Left colon (tissue), 2 donors: ENCODE measurements at regions not wholly inside any gene's neighbourhood (a gene's known extent, or its start where the extent isn't known, plus 50 kb on each side); places are given as distances from the start of the nearest gene placed in this dataset.

Source experiments
- ATAC-seq: fragments of 200-7000 bp; cut with Tn5 transposase; one replicate; pipeline ENCODE4 v1.9.1; 2020; ENCODE audit warnings: mild to moderate bottlenecking, moderate library complexity
- DNase-seq, 2 donors: peaks; one replicate each; pipeline ENCODE4 v3.0.0-alpha.2; 2020
- intact Hi-C, 2 donors: fragments of 100-400 bp; cut with DNase I in 1 of 2; cut with micrococcal nuclease in 1 of 2; formaldehyde crosslinking; loops; one replicate each; pipeline versions ENCODE4 v1.11.2 to v1.14.0; 2022; cut with DNase I, micrococcal nuclease
- donor health status: DM: no; HTN: no; CAD: no.
- donor health status: DM: yes; HTN: yes; CAD: no.

DNA sequence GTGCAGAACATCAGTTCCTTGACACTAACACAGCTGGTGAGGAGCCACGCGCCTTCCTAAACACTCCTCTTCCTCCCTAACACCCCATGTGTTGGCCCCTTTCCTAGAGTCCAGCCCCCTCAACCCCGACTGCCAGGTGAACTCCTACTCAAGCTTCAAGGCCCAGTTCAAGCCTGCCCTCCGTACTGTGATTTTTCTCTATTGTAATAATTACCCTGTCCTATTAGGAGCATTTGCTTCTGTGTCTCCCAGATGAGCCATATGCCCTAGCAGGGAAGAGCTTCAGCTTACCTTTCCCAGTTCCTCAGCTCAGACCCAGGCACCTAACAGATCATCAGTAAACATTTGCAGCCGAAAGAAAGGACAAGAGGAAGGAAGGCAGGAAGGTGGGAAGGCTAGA, 130.6 kb upstream of the SALL3 start:
- no peak for ATAC-seq
- DNase-seq, result no peak
- intact Hi-C loops, result no loop called here

- intact Hi-C loops, result no loop called here
- no peak for ATAC-seq
- no peak for DNase-seq
These were observed 130.2 kb upstream of the SALL3 start for GRCh38 chr18:78849458-78849857.

DNA sequence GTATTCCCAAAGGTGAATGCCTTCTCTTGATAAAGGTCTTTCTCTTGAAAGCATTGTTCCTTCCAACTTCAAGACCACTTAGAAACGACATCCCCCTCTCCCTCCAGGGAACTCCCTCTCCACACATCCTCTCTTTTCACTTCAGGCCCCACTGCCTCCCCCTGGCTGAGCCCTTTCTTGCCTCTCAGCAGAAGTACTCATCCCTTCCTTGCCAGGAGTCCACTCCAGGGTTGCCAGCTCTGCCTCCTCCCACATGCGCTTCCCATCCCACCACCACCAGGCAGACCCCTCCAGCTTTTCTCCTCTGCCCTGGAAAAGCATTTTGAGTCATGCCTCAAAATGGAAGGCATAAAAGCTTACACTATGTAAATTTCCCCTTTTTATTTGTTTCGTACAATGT, 126.3 kb upstream of the SALL3 start:
- ATAC-seq, result no peak
- intact Hi-C loops, result no loop called here
- no peak for DNase-seq

DNA sequence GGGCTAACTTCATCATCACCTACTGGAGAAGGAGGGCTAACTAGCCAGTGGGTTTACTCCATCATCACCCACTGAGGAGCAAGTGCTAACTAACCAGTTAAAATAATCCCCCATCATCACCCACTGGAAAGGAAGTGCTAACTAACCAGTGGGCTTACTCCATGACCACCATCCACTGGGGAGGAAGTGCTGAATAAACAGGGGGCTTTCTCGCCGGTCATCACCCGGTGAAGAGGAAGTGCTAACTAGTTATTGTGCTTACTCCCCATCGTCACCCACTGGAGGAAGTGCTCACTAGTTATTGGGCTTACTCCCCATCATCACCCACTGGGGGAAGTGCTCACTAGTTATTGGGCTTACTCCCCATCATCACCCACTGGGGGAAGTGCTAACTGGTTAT, 124.4 kb upstream of the SALL3 start:
- intact Hi-C loops, result no loop called here
- ATAC-seq (no peak), DNase-seq (no peak)

- ATAC-seq (no peak), DNase-seq (no peak)
- intact Hi-C loops, result no loop called here
These were observed 122.9 kb upstream of the SALL3 start for GRCh38 chr18:78856569-78857313.

- no peak for ATAC-seq
- no peak for DNase-seq
- intact Hi-C loops, result no loop called here
These were observed 122.1 kb upstream of the SALL3 start for GRCh38 chr18:78857314-78858150.

DNA sequence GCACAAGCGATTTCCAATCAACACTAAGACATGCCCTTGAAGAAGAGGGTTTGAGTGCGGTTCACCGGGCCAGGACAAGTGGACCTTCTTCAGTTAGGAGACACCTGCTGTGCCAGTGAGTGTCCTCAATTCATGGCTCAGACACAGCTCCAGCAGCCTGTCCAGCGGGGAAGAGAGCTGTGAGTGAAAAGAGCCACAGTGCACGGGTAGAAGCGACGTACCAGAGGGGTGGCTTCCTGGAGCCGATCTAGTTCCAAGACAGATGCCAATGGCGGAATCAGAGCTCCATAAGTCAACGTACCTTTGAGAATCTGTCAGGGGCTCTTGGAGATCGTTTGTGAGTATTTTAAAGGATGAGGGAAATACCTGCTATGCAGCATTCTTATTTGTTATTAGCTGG, 119.9 kb upstream of the SALL3 start:
- DNase-seq (no peak), ATAC-seq (no peak)
- intact Hi-C loops, result no loop called here

DNA sequence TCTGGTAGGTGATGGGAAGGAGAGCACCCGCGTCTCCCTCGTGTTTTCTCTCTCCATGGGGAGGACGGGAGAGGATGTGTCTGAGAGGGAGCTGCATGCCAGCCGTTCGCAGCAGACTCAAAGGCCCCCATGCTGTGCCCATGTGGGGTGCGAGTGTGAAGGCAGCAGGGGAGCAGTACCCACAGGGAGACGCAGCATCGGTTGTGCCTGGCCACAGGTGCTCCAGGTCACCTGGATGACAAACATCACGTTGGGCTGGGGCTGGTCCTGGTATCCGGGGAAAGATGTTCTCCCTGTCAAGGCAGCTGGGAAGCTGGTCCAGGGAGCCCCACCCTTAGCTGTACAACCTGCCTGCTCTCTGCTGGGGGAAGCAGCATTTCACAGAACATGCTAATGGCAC, 119.5 kb upstream of the SALL3 start:
- intact Hi-C loops, result no loop called here
- ATAC-seq, result no peak
- DNase-seq, result no peak

- ATAC-seq (no peak), DNase-seq (no peak)
- intact Hi-C loops, result no loop called here
These were observed 118.5 kb upstream of the SALL3 start for GRCh38 chr18:78861116-78861515.

DNA sequence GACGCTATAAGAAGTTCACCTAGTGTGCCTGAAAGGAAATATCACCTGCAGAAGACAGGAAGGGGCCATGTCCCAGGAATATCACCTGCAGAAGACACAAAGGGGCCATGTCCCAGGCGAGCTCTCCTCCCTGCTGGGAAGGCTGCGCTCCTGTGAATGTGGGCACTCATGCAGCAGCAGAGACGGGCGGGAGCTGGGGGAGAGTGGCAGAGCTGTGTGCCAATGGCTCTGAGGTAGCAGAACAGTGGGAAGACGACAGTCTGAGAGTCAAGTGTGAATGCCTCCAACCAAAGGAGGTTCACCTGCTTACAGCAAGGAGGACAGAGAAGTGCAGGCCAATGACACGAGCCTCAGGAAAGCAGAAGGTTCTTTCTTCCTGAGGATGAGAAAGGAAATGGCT, 117.9 kb upstream of the SALL3 start:
- intact Hi-C loops, result no loop called here
- no peak for DNase-seq
- no peak for ATAC-seq

DNA sequence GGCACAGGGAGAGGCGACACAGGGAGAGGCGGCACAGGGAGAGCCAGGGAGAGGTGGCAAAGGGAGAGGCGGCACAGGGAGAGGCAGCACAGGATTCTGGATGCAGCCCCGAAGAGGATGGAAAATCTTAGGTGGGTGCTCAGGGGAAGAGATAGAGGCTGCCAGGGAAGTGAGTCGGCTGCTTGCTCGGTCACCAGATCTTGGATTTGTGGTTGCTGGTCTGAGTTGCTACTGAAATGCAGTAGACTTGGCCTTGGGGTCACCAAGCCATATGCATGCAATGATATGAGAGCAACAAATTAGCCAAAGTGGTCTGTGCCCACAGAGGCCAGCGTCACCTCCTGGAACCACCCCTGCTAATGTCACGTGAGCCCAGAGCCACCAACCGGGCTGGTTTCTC, 117.2 kb upstream of the SALL3 start:
- no peak for ATAC-seq
- no peak for DNase-seq
- intact Hi-C loops, result no loop called here

- no peak for DNase-seq
- no peak for ATAC-seq
- intact Hi-C loops, result no loop called here
These were observed 114.5 kb upstream of the SALL3 start for GRCh38 chr18:78865056-78865598.

DNA sequence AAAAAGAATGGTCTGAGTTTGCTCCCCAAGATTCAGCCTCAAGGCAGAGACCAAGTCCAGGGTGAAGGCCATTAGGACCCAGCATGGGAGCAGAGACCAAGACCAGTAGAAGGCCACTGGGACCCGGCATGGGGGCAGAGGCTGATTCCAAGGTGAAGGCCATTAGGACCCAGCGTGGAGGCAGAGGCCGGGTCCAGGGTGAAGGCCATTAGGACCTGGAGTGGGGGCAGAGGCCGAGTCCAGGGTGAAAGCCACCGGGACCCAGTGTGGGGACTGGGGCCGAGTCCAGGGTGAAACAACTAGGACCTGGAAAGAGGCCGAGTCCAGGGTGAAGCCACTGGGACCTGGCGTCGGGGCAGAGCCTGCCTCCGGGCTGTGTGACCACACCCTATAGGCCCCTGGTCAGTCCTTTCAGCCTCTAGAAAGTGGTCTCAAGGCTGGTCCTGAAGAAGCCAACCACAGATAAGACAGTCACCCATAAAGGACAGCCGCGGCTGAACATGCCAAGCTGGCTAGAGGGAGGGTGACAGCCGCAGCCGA, 113.8 kb upstream of the SALL3 start:
- no peak for ATAC-seq
- no peak for DNase-seq
- intact Hi-C loops, result no loop called here

GRCh38 chr18:78867131-78867530, 112.5 kb upstream of the SALL3 start:
- intact Hi-C loops, result no loop called here
- no peak for ATAC-seq
- DNase-seq, result no peak

GRCh38 chr18:78868330-78869316, 111.0 kb upstream of the SALL3 start:
- DNase-seq (no peak), ATAC-seq (no peak)
- intact Hi-C loops, result no loop called here

- intact Hi-C loops, result no loop called here
- DNase-seq (no peak), ATAC-seq (no peak)
These were observed 108.0 kb upstream of the SALL3 start for GRCh38 chr18:78871618-78872017.

DNA sequence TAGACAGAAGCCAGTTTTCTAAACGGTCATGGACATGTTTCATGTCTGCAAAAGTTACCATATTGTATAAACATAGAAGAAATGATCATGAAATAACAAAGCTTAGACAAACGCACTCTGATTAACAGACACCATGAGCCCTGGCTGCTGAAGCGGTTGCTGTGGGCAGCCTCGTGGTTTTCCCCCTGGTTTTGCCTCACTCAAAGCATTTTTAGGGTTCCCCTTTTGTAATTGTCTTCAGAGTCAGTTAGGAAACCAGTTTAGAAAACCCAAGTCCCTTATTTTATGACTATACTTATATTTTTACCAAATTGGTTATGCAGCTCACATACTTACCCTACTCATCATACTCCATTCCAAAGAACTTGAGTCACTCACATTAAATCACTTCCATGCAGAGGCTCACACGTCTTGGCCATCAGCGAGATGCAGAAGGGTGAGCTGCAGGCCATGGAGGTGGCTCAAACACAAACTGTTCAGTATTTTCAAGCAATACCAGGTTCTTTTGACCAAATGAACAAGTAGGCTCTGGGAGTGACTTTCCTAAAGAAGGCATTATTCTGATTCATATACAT, 105.6 kb upstream of the SALL3 start:
- no peak for ATAC-seq
- intact Hi-C loops, result no loop called here
- DNase-seq, result no peak

DNA sequence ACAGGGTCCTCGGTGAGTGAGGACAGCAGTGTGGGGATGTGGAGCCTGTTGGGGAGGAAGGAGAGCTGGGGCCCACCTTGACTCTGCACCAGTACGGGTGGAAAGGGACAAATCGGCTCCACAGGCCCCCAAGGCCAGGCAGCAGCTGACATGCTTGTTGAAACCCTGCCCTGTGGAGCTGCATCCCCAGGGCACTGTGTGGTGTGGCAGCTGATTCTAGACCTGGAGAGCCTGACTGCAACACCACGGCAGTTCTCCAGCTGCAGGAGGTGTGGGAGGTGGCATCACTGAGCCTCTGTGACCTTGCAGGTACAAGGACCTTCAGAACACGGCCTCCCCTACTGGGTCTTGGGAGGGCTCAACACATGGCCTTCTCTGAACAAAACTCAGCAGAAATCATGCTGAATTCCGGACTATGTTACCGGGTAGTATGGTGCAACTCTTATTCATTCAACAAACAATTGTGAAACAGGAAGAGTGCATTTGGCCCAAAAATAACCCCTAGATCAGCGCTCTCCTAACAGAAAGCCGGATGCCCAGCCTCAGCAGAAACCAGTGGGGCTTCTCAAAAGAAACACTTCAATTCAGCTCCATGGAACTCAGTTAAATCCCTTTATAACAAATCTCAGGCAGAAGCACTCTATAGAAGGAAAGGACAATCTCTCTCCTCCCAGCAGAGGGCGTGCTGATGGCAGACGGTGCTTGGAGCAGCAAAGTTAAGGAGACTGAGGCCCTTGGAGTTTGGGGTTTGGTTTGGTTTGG, 104.4 kb upstream of the SALL3 start:
- DNase-seq (peak in 1 of 2 donors; percentile 34), ATAC-seq (peak; percentile 38)
- intact Hi-C loops, result no loop called here
